Smooth muscle cell (in vitro differentiated cells): ENCODE measurements at regions not wholly inside any gene's neighbourhood (a gene's known extent, or its start where the extent isn't known, plus 50 kb on each side); places are given as distances from the start of the nearest gene placed in this dataset.

Source experiments
- DNase-seq: peaks from one replicate; lab custom pipeline; 2025; ENCODE audit not compliant: unreplicated experiment; lab: John Stamatoyannopoulos, UW
- H2AFZ ChIP-seq: fragments of 200-600 bp; sonication (generic); 2 replicates; pipeline ENCODE4 v1.6.0; 2016; ENCODE audit warnings: antibody characterized with exemption, low read depth, mild to moderate bottlenecking
- H3F3A ChIP-seq: fragments of 200-600 bp; sonication (generic); 2 replicates; pipeline ENCODE4 v1.6.0; 2017; ENCODE audit warnings: antibody characterized with exemption, low read depth
- H3K27ac ChIP-seq: fragments of 200-600 bp; sonication (generic); 2 replicates; pipeline ENCODE4 v1.5.1; 2016; ENCODE audit warnings: low read depth, mild to moderate bottlenecking
- H3K27me3 ChIP-seq: fragments of 200-600 bp; sonication (generic); 2 replicates; pipeline ENCODE4 v1.6.1; 2016; ENCODE audit warnings: low read depth, mild to moderate bottlenecking
- H3K36me3 ChIP-seq: fragments of 200-600 bp; sonication (generic); 2 replicates; pipeline ENCODE4 v1.5.1; 2016; ENCODE audit warnings: low read depth
- H3K4me1 ChIP-seq: fragments of 200-600 bp; sonication (generic); 2 replicates; pipeline ENCODE4 v1.5.1; 2016; ENCODE audit warnings: low read depth
- H3K4me2 ChIP-seq: fragments of 200-600 bp; sonication (generic); 2 replicates; pipeline ENCODE4 v1.6.0; 2016; ENCODE audit warnings: mild to moderate bottlenecking
- H3K4me3 ChIP-seq: fragments of 200-600 bp; sonication (generic); 2 replicates; pipeline ENCODE4 v1.5.1; 2016; ENCODE audit warnings: mild to moderate bottlenecking
- H3K79me2 ChIP-seq: fragments of 200-600 bp; sonication (generic); 2 replicates; pipeline ENCODE4 v1.6.0; 2016; ENCODE audit warnings: low read depth, mild to moderate bottlenecking
- H3K9ac ChIP-seq: fragments of 200-600 bp; sonication (generic); 2 replicates; pipeline ENCODE4 v1.6.0; 2016; ENCODE audit warnings: low read depth
- H3K9me3 ChIP-seq: fragments of 200-600 bp; sonication (generic); replicated peaks from 2 replicates; pipeline ENCODE4 v1.5.1; 2016; ENCODE audit warnings: low read depth
- H4K20me1 ChIP-seq: fragments of 200-600 bp; sonication (generic); 2 replicates; pipeline ENCODE4 v1.6.0; 2016; ENCODE audit warnings: low read depth
- WGBS: methylation state at CpG from one replicate; pipeline ENCODE4 v1.1.7; 2016; ENCODE audit warnings: low lambda C conversion rate; 5-methylcytosine and 5-hydroxymethylcytosine counted together
- TF ChIP-seq, protein P1 (sequence below): fragments of 200-600 bp; sonication (generic); IDR thresholded peaks from 2 replicates; pipeline ENCODE4 v1.5.1; 2017; ENCODE audit warnings: borderline replicate concordance, mild to moderate bottlenecking, antibody characterized with exemption; ENCODE audit not compliant: insufficient read depth, poor library complexity, severe bottlenecking

DNA sequence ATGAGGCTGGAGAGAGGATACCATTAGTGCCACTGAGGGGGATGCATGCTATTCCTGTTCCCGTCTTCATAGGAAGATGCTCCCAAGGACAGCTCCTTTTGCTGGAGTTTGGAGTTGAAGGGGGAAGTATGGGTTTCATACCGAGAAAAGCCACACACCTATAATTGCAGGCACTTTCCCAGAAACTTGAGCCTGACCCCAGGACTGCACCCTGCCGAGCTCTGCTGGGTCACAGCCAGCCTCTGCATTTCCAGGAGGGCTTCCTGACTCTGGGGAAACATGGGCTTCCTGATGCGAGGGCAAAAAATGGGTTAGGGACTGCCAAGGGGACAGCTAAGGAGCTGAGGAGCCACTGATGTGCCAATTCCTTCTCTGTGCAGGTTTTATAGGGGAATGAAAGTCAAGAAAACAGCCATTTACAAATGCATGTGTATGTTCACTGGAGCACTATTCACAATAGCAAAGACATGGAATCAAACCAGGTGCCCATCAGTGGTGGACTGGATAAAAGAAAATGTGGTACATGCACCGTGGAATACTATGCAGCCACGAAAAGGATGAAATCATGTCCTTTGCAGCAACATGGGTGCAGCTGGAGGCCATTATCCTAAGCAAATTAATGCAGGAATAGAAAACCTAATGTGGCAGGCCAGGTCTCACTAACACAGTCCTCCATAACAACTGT lies 104.5 kb downstream of the ACAA2 start:
- Histone ChIP-seq H3K36me3 (no peaks in the 10 kb centered on the region), H3F3A (no peaks in the 10 kb centered on the region), H3K9me3 (no peaks in the 10 kb centered on the region), H3K27ac (no peak overlapping the region), H3K27me3 (no peaks in the 10 kb centered on the region), H3K79me2 (no peaks in the 10 kb centered on the region), H2AFZ (no peak overlapping the region), H3K4me3 (no peak overlapping the region), H3K9ac (no peak overlapping the region), H4K20me1 (no peaks in the 10 kb centered on the region), H3K4me2 (no peak overlapping the region), H3K4me1 (no peaks in the 10 kb centered on the region)
- 93% methylated on average over 6 of the region's 6 CpGs for WGBS
- DNase-seq: no peak
- TF ChIP-seq, protein P1, sequence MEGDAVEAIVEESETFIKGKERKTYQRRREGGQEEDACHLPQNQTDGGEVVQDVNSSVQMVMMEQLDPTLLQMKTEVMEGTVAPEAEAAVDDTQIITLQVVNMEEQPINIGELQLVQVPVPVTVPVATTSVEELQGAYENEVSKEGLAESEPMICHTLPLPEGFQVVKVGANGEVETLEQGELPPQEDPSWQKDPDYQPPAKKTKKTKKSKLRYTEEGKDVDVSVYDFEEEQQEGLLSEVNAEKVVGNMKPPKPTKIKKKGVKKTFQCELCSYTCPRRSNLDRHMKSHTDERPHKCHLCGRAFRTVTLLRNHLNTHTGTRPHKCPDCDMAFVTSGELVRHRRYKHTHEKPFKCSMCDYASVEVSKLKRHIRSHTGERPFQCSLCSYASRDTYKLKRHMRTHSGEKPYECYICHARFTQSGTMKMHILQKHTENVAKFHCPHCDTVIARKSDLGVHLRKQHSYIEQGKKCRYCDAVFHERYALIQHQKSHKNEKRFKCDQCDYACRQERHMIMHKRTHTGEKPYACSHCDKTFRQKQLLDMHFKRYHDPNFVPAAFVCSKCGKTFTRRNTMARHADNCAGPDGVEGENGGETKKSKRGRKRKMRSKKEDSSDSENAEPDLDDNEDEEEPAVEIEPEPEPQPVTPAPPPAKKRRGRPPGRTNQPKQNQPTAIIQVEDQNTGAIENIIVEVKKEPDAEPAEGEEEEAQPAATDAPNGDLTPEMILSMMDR: no peak

DNA sequence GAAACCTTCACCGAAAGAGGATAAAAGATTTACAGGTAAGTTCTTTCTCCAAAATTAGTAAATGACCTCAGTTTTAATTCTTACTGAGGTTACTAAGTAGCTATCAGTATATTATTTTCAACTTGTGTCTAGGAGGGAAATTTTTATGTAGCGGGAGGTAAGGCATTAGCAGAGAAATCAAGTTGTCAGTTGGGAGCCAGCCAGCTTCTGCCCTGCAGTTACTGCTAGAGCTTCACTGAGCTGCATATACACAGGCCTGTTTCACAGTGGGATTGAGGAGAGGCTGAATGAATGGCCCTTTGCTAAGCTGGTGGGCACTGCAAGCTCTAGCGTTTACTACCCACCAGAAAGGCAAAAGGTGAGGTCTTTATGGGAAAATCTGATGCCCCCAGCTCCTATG lies 105.7 kb downstream of the ACAA2 start:
- Histone ChIP-seq H3K27ac (no peak overlapping the region), H3K79me2 (no peaks in the 10 kb centered on the region), H3K4me3 (no peak overlapping the region), H3K27me3 (no peaks in the 10 kb centered on the region), H3K4me1 (no peaks in the 10 kb centered on the region), H3K9ac (no peak overlapping the region), H3F3A (no peaks in the 10 kb centered on the region), H3K36me3 (no peaks in the 10 kb centered on the region), H2AFZ (no peak overlapping the region), H3K9me3 (no peaks in the 10 kb centered on the region), H3K4me2 (no peak overlapping the region), H4K20me1 (no peaks in the 10 kb centered on the region)
- TF ChIP-seq, protein P1: no peak
- DNase-seq: no peak
- 92% methylated on average over 3 of the region's 3 CpGs for WGBS

DNA sequence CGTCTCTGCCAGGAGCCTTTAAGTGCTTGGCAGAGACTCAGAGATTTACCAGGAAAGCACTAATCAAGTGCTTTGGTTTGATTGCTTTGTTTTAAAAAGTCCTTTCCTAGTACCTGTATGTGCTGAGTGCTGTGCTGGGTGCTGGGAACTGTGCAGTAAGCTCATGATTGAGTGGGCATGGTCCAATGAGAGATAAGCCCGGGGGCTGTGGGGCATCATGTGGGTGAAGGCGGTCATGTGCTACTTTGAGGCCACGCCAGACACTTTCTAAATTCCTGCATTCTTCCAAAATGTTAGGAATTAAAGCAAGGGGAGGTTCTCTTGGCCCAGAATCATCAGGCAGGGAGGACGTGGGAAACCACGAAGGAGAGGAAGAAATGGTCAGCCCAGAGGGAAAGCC lies 109.0 kb downstream of the ACAA2 start:
- no peaks in the 10 kb centered on the region for H3K4me1 ChIP-seq
- no peaks in the 10 kb centered on the region for H3F3A ChIP-seq
- TF ChIP-seq, protein P1: no peak
- no peak overlapping the region for H3K4me3 ChIP-seq
- H3K27ac ChIP-seq: no peak overlapping the region
- WGBS: 63% methylated on average over 6 of the region's 6 CpGs
- H3K79me2 ChIP-seq: no peaks in the 10 kb centered on the region
- H3K4me2 ChIP-seq: no peak overlapping the region
- no peak overlapping the region for H3K9ac ChIP-seq
- no peaks in the 10 kb centered on the region for H3K9me3 ChIP-seq
- H3K27me3 ChIP-seq: no peaks in the 10 kb centered on the region
- DNase-seq: no peak
- no peaks in the 10 kb centered on the region for H4K20me1 ChIP-seq
- H3K36me3 ChIP-seq: no peaks in the 10 kb centered on the region
- H2AFZ ChIP-seq: no peak overlapping the region

- Histone ChIP-seq H3F3A (no peaks in the 10 kb centered on the region), H3K4me1 (peaks cover 13% of the 10 kb centered on the region), H3K36me3 (no peaks in the 10 kb centered on the region), H3K79me2 (no peaks in the 10 kb centered on the region), H3K4me3 (no peak overlapping the region), H4K20me1 (no peaks in the 10 kb centered on the region), H3K4me2 (no peak overlapping the region), H2AFZ (no peak overlapping the region), H3K27me3 (no peaks in the 10 kb centered on the region), H3K9me3 (no peaks in the 10 kb centered on the region), H3K9ac (no peak overlapping the region), H3K27ac (no peak overlapping the region)
- TF ChIP-seq, protein P1: no peak
- WGBS: 79% methylated on average over 5 of the region's 5 CpGs
- no peak for DNase-seq
These were observed 112.1 kb downstream of the ACAA2 start for GRCh38 chr18:49701190-49701589.
